ENCODE measurements at regions not wholly inside any gene's neighbourhood (a gene's known extent, or its start where the extent isn't known, plus 50 kb on each side); places are given as distances from the start of the nearest gene placed in this dataset.

DNA sequence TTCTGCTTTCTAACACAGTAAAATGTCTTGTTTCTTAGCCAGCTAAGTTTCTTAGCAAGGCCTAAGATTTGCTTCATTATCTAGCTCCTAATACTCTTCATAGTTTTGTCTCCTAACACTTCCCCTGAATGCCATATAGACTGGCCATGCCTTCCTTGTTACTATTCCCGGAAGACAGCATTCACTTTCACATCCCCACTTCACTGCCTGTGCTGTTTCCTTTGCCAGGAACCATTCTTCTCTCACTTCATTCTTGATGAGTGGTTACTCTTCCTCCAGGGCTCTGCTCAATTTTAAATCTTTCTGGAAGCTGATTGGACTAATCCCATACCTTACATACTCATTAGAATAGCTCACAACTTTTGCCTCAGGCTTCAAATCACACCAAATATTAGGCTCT is 1510.2 kb upstream of the DDX18 start (continued):
- TF ChIP-seq, protein P1, sequence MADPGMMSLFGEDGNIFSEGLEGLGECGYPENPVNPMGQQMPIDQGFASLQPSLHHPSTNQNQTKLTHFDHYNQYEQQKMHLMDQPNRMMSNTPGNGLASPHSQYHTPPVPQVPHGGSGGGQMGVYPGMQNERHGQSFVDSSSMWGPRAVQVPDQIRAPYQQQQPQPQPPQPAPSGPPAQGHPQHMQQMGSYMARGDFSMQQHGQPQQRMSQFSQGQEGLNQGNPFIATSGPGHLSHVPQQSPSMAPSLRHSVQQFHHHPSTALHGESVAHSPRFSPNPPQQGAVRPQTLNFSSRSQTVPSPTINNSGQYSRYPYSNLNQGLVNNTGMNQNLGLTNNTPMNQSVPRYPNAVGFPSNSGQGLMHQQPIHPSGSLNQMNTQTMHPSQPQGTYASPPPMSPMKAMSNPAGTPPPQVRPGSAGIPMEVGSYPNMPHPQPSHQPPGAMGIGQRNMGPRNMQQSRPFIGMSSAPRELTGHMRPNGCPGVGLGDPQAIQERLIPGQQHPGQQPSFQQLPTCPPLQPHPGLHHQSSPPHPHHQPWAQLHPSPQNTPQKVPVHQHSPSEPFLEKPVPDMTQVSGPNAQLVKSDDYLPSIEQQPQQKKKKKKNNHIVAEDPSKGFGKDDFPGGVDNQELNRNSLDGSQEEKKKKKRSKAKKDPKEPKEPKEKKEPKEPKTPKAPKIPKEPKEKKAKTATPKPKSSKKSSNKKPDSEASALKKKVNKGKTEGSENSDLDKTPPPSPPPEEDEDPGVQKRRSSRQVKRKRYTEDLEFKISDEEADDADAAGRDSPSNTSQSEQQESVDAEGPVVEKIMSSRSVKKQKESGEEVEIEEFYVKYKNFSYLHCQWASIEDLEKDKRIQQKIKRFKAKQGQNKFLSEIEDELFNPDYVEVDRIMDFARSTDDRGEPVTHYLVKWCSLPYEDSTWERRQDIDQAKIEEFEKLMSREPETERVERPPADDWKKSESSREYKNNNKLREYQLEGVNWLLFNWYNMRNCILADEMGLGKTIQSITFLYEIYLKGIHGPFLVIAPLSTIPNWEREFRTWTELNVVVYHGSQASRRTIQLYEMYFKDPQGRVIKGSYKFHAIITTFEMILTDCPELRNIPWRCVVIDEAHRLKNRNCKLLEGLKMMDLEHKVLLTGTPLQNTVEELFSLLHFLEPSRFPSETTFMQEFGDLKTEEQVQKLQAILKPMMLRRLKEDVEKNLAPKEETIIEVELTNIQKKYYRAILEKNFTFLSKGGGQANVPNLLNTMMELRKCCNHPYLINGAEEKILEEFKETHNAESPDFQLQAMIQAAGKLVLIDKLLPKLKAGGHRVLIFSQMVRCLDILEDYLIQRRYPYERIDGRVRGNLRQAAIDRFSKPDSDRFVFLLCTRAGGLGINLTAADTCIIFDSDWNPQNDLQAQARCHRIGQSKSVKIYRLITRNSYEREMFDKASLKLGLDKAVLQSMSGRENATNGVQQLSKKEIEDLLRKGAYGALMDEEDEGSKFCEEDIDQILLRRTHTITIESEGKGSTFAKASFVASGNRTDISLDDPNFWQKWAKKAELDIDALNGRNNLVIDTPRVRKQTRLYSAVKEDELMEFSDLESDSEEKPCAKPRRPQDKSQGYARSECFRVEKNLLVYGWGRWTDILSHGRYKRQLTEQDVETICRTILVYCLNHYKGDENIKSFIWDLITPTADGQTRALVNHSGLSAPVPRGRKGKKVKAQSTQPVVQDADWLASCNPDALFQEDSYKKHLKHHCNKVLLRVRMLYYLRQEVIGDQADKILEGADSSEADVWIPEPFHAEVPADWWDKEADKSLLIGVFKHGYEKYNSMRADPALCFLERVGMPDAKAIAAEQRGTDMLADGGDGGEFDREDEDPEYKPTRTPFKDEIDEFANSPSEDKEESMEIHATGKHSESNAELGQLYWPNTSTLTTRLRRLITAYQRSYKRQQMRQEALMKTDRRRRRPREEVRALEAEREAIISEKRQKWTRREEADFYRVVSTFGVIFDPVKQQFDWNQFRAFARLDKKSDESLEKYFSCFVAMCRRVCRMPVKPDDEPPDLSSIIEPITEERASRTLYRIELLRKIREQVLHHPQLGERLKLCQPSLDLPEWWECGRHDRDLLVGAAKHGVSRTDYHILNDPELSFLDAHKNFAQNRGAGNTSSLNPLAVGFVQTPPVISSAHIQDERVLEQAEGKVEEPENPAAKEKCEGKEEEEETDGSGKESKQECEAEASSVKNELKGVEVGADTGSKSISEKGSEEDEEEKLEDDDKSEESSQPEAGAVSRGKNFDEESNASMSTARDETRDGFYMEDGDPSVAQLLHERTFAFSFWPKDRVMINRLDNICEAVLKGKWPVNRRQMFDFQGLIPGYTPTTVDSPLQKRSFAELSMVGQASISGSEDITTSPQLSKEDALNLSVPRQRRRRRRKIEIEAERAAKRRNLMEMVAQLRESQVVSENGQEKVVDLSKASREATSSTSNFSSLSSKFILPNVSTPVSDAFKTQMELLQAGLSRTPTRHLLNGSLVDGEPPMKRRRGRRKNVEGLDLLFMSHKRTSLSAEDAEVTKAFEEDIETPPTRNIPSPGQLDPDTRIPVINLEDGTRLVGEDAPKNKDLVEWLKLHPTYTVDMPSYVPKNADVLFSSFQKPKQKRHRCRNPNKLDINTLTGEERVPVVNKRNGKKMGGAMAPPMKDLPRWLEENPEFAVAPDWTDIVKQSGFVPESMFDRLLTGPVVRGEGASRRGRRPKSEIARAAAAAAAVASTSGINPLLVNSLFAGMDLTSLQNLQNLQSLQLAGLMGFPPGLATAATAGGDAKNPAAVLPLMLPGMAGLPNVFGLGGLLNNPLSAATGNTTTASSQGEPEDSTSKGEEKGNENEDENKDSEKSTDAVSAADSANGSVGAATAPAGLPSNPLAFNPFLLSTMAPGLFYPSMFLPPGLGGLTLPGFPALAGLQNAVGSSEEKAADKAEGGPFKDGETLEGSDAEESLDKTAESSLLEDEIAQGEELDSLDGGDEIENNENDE (IDR thresholded peaks at IDR 0.05; ENCODE audit: insufficient replicate concordance, low read length) = no peak
- TF ChIP-seq CHD2 (IDR thresholded peaks at IDR 0.05; ENCODE audit: low read length) (no peak), NANOG (IDR thresholded peaks at IDR 0.05; ENCODE audit: insufficient read depth, low read depth, low read length, poor library complexity, severe bottlenecking) (no peak), TEAD4 (IDR thresholded peaks at IDR 0.05; ENCODE audit: low read depth, low read length) (no peak), SAP30 (IDR thresholded peaks at IDR 0.05; ENCODE audit: insufficient read depth, insufficient replicate concordance, low read length) (no peak)

All from H1 (cell line).